Fibroblast of lung (primary cell): ENCODE measurements at regions not wholly inside any gene's neighbourhood (a gene's known extent, or its start where the extent isn't known, plus 50 kb on each side); places are given as distances from the start of the nearest gene placed in this dataset.

Experiments used
- CTCF ChIP-seq, 2 donors: IDR thresholded peaks in 1 of 2; conservative IDR thresholded peaks in 1 of 2; 1 replicate in 1 of 2; 2 replicates in 1 of 2; pipeline ENCODE4 v1.5.1; 2011 to 2012; ENCODE audit warnings: low read length in 2 of 2, control low read depth in 1 of 2, inconsistent platforms in 1 of 2, low read depth in 1 of 2, mild to moderate bottlenecking in 1 of 2
- EZH2 ChIP-seq: IDR thresholded peaks from 2 replicates; pipeline ENCODE4 v1.5.1; 2012; ENCODE audit warnings: low read length, control low read depth, mild to moderate bottlenecking; ENCODE audit errors: missing control alignments

- no peak for TF ChIP-seq CTCF (conservative IDR thresholded peaks at IDR 0.05 in 1 of 2, IDR thresholded peaks at IDR 0.05 in 1 of 2; ENCODE audit: low read depth in 1 of 2, low read length in 2 of 2)
- no peak for TF ChIP-seq EZH2
These were observed 105.3 kb downstream of the AKAIN1 start for GRCh38 chr18:5091741-5092140.
